HepG2 (cell line): ENCODE measurements at regions not wholly inside any gene's neighbourhood (a gene's known extent, or its start where the extent isn't known, plus 50 kb on each side); places are given as distances from the start of the nearest gene placed in this dataset.
A peak's percentile ranks its signal among the peaks of the same experiment; 100 is the strongest.

Experiments
- ATAC-seq: fragments of 200-7000 bp; cut with Tn5 transposase; 3 replicates; pipeline ENCODE4 v1.9.1; 2020; ENCODE audit warnings: mild to moderate bottlenecking, moderate library complexity
- BruUV-seq: library from RNA; stranded (reverse); fragments of 400-500 nt; replicated peaks from 2 replicates; lab custom pipeline; 2021; lab: Mats Ljungman, UMichigan
- CTCF ChIA-PET: fragments of 300-600 bp; formaldehyde crosslinking; extraction: SDS; loops from one replicate; lab custom pipeline; 2021; ENCODE audit warnings: low total read pairs, inconsistent platforms, low intra/inter-chr PET ratio; lab: Yijun Ruan, JAX
- POLR2A ChIA-PET: fragments of 350-600 bp; sonication (Branson Sonifier 250); formaldehyde crosslinking; loops from one replicate; lab custom pipeline; 2020; ENCODE audit warnings: antibody characterized with exemption, inconsistent platforms; lab: Yijun Ruan, JAX
- DNase-seq: peaks from one replicate; pipeline ENCODE4 v3.0.0-alpha.2; 2015; ENCODE audit warnings: low spot score
- FAIRE-seq: peaks from 3 replicates; lab custom pipeline; 2011; peaks lifted over from hg19 to GRCh38; lab: Jason Lieb, UNC
- H2AFZ ChIP-seq: one replicate; pipeline ENCODE4 v1.6.1; 2011; ENCODE audit warnings: low read length, inconsistent platforms
- H3K27ac ChIP-seq: fragments of 300-600 bp; 3 replicates; pipeline ENCODE4 v1.8.0; 2011; ENCODE audit warnings: mixed run types, mild to moderate bottlenecking, mixed read lengths, low read length, inconsistent platforms; ENCODE audit not compliant: insufficient read depth; ENCODE audit errors: extremely low read length
- H3K27me3 ChIP-seq, 2 experiments: fragments of 200-600 bp in 1 of 2; 2 replicates in 1 of 2; 3 replicates in 1 of 2; pipeline versions ENCODE4 v1.6.0 to v1.8.0; 2011; ENCODE audit warnings: low read length in 2 of 2, mild to moderate bottlenecking in 2 of 2, moderate library complexity in 2 of 2, inconsistent platforms in 1 of 2; ENCODE audit not compliant: insufficient read depth in 2 of 2, control insufficient read depth in 1 of 2
- H3K36me3 ChIP-seq, 2 experiments: fragments of 200-600 bp in 1 of 2; replicated peaks in 1 of 2; 2 replicates in 1 of 2; 3 replicates in 1 of 2; pipeline versions ENCODE4 v1.5.1 to v1.8.0; 2011; ENCODE audit warnings: low read length in 2 of 2, inconsistent platforms in 1 of 2; ENCODE audit not compliant: insufficient read depth in 2 of 2, control insufficient read depth in 1 of 2
- H3K4me1 ChIP-seq: 2 replicates; pipeline ENCODE4 v1.5.1; 2012; ENCODE audit warnings: low read length, inconsistent platforms; ENCODE audit not compliant: insufficient read depth
- H3K4me2 ChIP-seq: 2 replicates; pipeline ENCODE4 v1.6.0; 2011; ENCODE audit warnings: low read depth, low read length, inconsistent platforms
- H3K4me3 ChIP-seq, 3 experiments: fragments of 200-600 bp in 1 of 3; sonication (generic), shearing (Covaris generic) in 1 of 3; replicated peaks in 1 of 3; 2 replicates each; pipeline ENCODE4 v1.5.1; 2011 to 2016; ENCODE audit warnings: low read length in 3 of 3, inconsistent platforms in 2 of 3, low read depth in 2 of 3, mild to moderate bottlenecking in 2 of 3, control low read depth in 1 of 3, mixed read lengths in 1 of 3; ENCODE audit not compliant: insufficient read depth in 1 of 3
- H3K79me2 ChIP-seq: one replicate; pipeline ENCODE4 v1.6.1; 2011; ENCODE audit warnings: low read length, inconsistent platforms; ENCODE audit not compliant: insufficient read depth
- H3K9ac ChIP-seq: 2 replicates; pipeline ENCODE4 v1.6.0; 2011; ENCODE audit warnings: mild to moderate bottlenecking, low read depth, low read length, inconsistent platforms; ENCODE audit not compliant: insufficient read depth
- H3K9me3 ChIP-seq: 2 replicates; pipeline ENCODE4 v1.5.1; 2012; ENCODE audit warnings: mild to moderate bottlenecking, low read length
- H4K20me1 ChIP-seq: 2 replicates; pipeline ENCODE4 v1.6.0; 2011; ENCODE audit warnings: inconsistent platforms, mild to moderate bottlenecking, low read length, moderate library complexity; ENCODE audit not compliant: insufficient read depth
- ATF7 ChIP-seq, 2 experiments: fragments of 450-650 bp in 1 of 2; sonication (generic) in 1 of 2; formaldehyde crosslinking in 1 of 2; IDR thresholded peaks; 2 replicates each; pipeline versions ENCODE4 v1.4.0 to v1.6.1; 2016 to 2020; ENCODE audit warnings: antibody characterized with exemption in 1 of 2, mild to moderate bottlenecking in 1 of 2, missing genetic modification reagents in 1 of 2
- CREB1 ChIP-seq, 2 experiments: fragments of 450-650 bp in 1 of 2; IDR thresholded peaks; 2 replicates each; pipeline ENCODE4 v1.6.1; 2016 to 2017; ENCODE audit warnings: control low read depth in 1 of 2, mild to moderate bottlenecking in 1 of 2, missing compliant biosample characterization in 1 of 2, missing genetic modification characterization in 1 of 2
- EHMT2 ChIP-seq: fragments of 200-600 bp; sonication (generic); IDR thresholded peaks from 2 replicates; pipeline ENCODE4 v1.7.0; 2017; ENCODE audit warnings: antibody characterized with exemption, low read depth, low read length, borderline replicate concordance
- GATAD2A ChIP-seq: IDR thresholded peaks from 2 replicates; pipeline ENCODE4 v1.6.1; 2016
- ISL2 ChIP-seq: sonication (generic); formaldehyde crosslinking; IDR thresholded peaks from 2 replicates; pipeline ENCODE4 v1.5.0; 2020; ENCODE audit warnings: missing genetic modification reagents
- KIAA2018 ChIP-seq: sonication (generic); formaldehyde crosslinking; IDR thresholded peaks from 2 replicates; pipeline ENCODE4 v1.5.0; 2020; ENCODE audit warnings: mild to moderate bottlenecking, missing genetic modification reagents, borderline replicate concordance
- KMT2A ChIP-seq: sonication (generic); formaldehyde crosslinking; IDR thresholded peaks from 2 replicates; pipeline ENCODE4 v1.4.0; 2020; ENCODE audit warnings: missing genetic modification reagents
- MED13 ChIP-seq: sonication (generic); formaldehyde crosslinking; IDR thresholded peaks from 2 replicates; pipeline ENCODE4 v1.5.0; 2020; ENCODE audit warnings: missing genetic modification reagents
- NCOA5 ChIP-seq: sonication (generic); formaldehyde crosslinking; IDR thresholded peaks from 2 replicates; pipeline ENCODE4 v1.4.0; 2020; ENCODE audit warnings: missing genetic modification reagents
- PHF5A ChIP-seq: IDR thresholded peaks from one replicate; pipeline ENCODE4 v1.6.1; 2018; ENCODE audit warnings: low read depth, missing genetic modification reagents; ENCODE audit not compliant: unreplicated experiment
- PRMT3 ChIP-seq: sonication (generic); formaldehyde crosslinking; IDR thresholded peaks from 2 replicates; pipeline ENCODE4 v1.8.1; 2022; ENCODE audit warnings: low read depth, mild to moderate bottlenecking, moderate library complexity, missing genetic modification reagents, borderline replicate concordance
- RELA ChIP-seq: sonication (generic); formaldehyde crosslinking; IDR thresholded peaks from 2 replicates; pipeline ENCODE4 v1.4.0; 2020; ENCODE audit warnings: missing genetic modification reagents
- SP1 ChIP-seq, 2 experiments: fragments of 450-650 bp in 1 of 2; sonication (generic) in 1 of 2; formaldehyde crosslinking in 1 of 2; IDR thresholded peaks; 2 replicates each; pipeline versions ENCODE4 v1.4.0 to v1.6.1; 2016 to 2020; ENCODE audit warnings: missing genetic modification reagents in 1 of 2
- TAF15 ChIP-seq: fragments of 200-400 bp; formaldehyde crosslinking; IDR thresholded peaks from one replicate; pipeline ENCODE4 v1.6.1; 2018; ENCODE audit warnings: mild to moderate bottlenecking, low read depth, low read length; ENCODE audit not compliant: poor library complexity, severe bottlenecking
- ZIK1 ChIP-seq: sonication (generic); formaldehyde crosslinking; IDR thresholded peaks from 2 replicates; pipeline ENCODE4 v1.5.0; 2020; ENCODE audit warnings: mild to moderate bottlenecking, low read depth, missing genetic modification reagents, borderline replicate concordance
- ZNF260 ChIP-seq: sonication (generic); formaldehyde crosslinking; IDR thresholded peaks from 2 replicates; pipeline ENCODE4 v1.4.0; 2020; ENCODE audit warnings: missing genetic modification reagents, low read depth, mild to moderate bottlenecking, borderline replicate concordance
- ZNF317 ChIP-seq: sonication (generic); formaldehyde crosslinking; IDR thresholded peaks from 2 replicates; pipeline ENCODE4 v1.5.0; 2020; ENCODE audit warnings: mild to moderate bottlenecking, missing genetic modification reagents
- ZNF619 ChIP-seq: sonication (generic); formaldehyde crosslinking; IDR thresholded peaks from 2 replicates; pipeline ENCODE4 v1.4.0; 2020; ENCODE audit warnings: mild to moderate bottlenecking, missing genetic modification reagents
- in situ Hi-C: cut with HindIII; loops from 2 replicates; pipeline ENCODE4 v1.10.0; 2017; ENCODE audit warnings: low pct_unique_long_range_greater_than_20kb; ENCODE audit not compliant: extremely low pct_ligation_motif_present
- intact Hi-C: fragments of 100-400 bp; cut with micrococcal nuclease; formaldehyde crosslinking; loops from one replicate; pipeline ENCODE4 v1.10.0; 2022; ENCODE audit not compliant: unreplicated experiment

GRCh38 chr14:79951572-79951971 is 259.7 kb downstream of the DIO2 start (continued):
- TF ChIP-seq KIAA2018, result no peak
- no peak for TF ChIP-seq PRMT3
- no peak for TF ChIP-seq NCOA5 (CRISPR knock-in tag)
- TF ChIP-seq EHMT2, result no peak
- TF ChIP-seq RELA, result no peak

GRCh38 chr14:79949906-79950305 is 261.4 kb downstream of the DIO2 start:
- ATAC-seq, result no peak
- no peaks in the 10 kb centered on the region for H3K79me2 ChIP-seq
- in situ Hi-C loops, result no loop called here
- CTCF ChIA-PET, result no interaction called here
- H2AFZ ChIP-seq, result no peak overlapping the region
- intact Hi-C loops, result no loop called here
- FAIRE-seq, result no peak
- H3K4me3 ChIP-seq, result no peak overlapping the region
- no peaks in the 10 kb centered on the region for H4K20me1 ChIP-seq
- no peak overlapping the region for H3K4me2 ChIP-seq
- no peak overlapping the region for H3K27ac ChIP-seq
- H3K36me3 ChIP-seq, result no peaks in the 10 kb centered on the region
- no peak for DNase-seq
- BruUV-seq, result no TSS peak
- H3K27me3 ChIP-seq, result no peaks in the 10 kb centered on the region; a peak in 1 of 5 replicates
- no peaks in the 10 kb centered on the region for H3K4me1 ChIP-seq
- H3K9ac ChIP-seq, result no peak overlapping the region
- peaks cover 95% of the 10 kb centered on the region for H3K9me3 ChIP-seq
- POLR2A ChIA-PET, result no interaction called here
- no peak for TF ChIP-seq ZNF260
- TF ChIP-seq ZIK1 (CRISPR knock-in tag), result no peak
- TF ChIP-seq KMT2A (CRISPR knock-in tag), result no peak
- peak; percentile 46 for TF ChIP-seq CREB1 (IDR thresholded peaks at IDR 0.05)
- no peak for TF ChIP-seq CREB1 (CRISPR knock-in tag; IDR thresholded peaks at IDR 0.05)
- TF ChIP-seq ATF7 (IDR thresholded peaks at IDR 0.05), result peak; percentile 70
- no peak for TF ChIP-seq ATF7 (CRISPR knock-in tag; IDR thresholded peaks at IDR 0.05)
- no peak for TF ChIP-seq TAF15
- no peak for TF ChIP-seq ISL2
- no peak for TF ChIP-seq MED13
- no peak for TF ChIP-seq ZNF619
- TF ChIP-seq ZNF317 (CRISPR knock-in tag), result no peak
- TF ChIP-seq PHF5A (CRISPR knock-in tag), result no peak
- no peak for TF ChIP-seq GATAD2A (CRISPR knock-in tag)
- TF ChIP-seq SP1 (IDR thresholded peaks at IDR 0.05), result no peak
- TF ChIP-seq SP1 (CRISPR knock-in tag; IDR thresholded peaks at IDR 0.05), result no peak
